MM.1S (cell line): ENCODE measurements at regions not wholly inside any gene's neighbourhood (a gene's known extent, or its start where the extent isn't known, plus 50 kb on each side); places are given as distances from the start of the nearest gene placed in this dataset.
"Not testable (repeated sequence)": the region's sequence is repeated elsewhere in the genome, so short reads cannot be mapped to it uniquely, and the experiment has no call there.

ENCODE experiments used
- DNase-seq: peaks from one replicate; pipeline ENCODE4 v3.0.0-alpha.2; 2015
- H2AFZ ChIP-seq: fragments of 300-600 bp; sonication (generic); 2 replicates; pipeline ENCODE4 v1.6.0; 2016; ENCODE audit warnings: antibody characterized with exemption, low read length
- H3F3A ChIP-seq: fragments of 300-600 bp; sonication (generic); 2 replicates; pipeline ENCODE4 v1.6.1; 2016; ENCODE audit warnings: mild to moderate bottlenecking, antibody characterized with exemption, low read length, moderate library complexity, mixed read lengths; ENCODE audit not compliant: insufficient read depth
- H3K27ac ChIP-seq: fragments of 300-600 bp; sonication (generic); 2 replicates; pipeline ENCODE4 v1.5.1; 2016; ENCODE audit warnings: mild to moderate bottlenecking, low read length
- H3K27me3 ChIP-seq: fragments of 300-600 bp; sonication (generic); replicated peaks from 2 replicates; pipeline ENCODE4 v1.6.0; 2016; ENCODE audit warnings: low read length; ENCODE audit not compliant: insufficient read depth
- H3K36me3 ChIP-seq: fragments of 300-600 bp; sonication (generic); replicated peaks from 2 replicates; pipeline ENCODE4 v1.6.1; 2016; ENCODE audit warnings: mild to moderate bottlenecking, low read length, mixed read lengths; ENCODE audit not compliant: insufficient read depth
- H3K4me1 ChIP-seq: fragments of 300-600 bp; sonication (generic); 2 replicates; pipeline ENCODE4 v1.6.1; 2016; ENCODE audit warnings: low read length, mixed read lengths
- H3K4me2 ChIP-seq: fragments of 300-600 bp; sonication (generic); 2 replicates; pipeline ENCODE4 v1.6.0; 2016; ENCODE audit warnings: low read depth, low read length
- H3K4me3 ChIP-seq: fragments of 300-600 bp; sonication (generic); 2 replicates; pipeline ENCODE4 v1.5.1; 2016; ENCODE audit warnings: low read length, mixed read lengths
- H3K79me2 ChIP-seq: fragments of 300-600 bp; sonication (generic); 2 replicates; pipeline ENCODE4 v1.6.1; 2016; ENCODE audit warnings: mixed run types, low read length, mixed read lengths
- H3K9ac ChIP-seq: fragments of 300-600 bp; sonication (generic); 2 replicates; pipeline ENCODE4 v1.6.1; 2016; ENCODE audit warnings: low read length, mixed read lengths
- H3K9me2 ChIP-seq: fragments of 300-600 bp; sonication (generic); replicated peaks from 2 replicates; pipeline ENCODE4 v1.6.1; 2016; ENCODE audit warnings: mild to moderate bottlenecking, low read length, mixed read lengths; ENCODE audit not compliant: insufficient read depth
- H3K9me3 ChIP-seq: fragments of 300-600 bp; sonication (generic); replicated peaks from 2 replicates; pipeline ENCODE4 v1.6.1; 2016; ENCODE audit warnings: mild to moderate bottlenecking, low read length, mixed read lengths; ENCODE audit not compliant: insufficient read depth
- H4K20me1 ChIP-seq: fragments of 300-600 bp; sonication (generic); 2 replicates; pipeline ENCODE4 v1.6.1; 2016; ENCODE audit warnings: mild to moderate bottlenecking, low read length, moderate library complexity, mixed read lengths; ENCODE audit not compliant: insufficient read depth
- CTCF ChIP-seq: fragments of 300-600 bp; sonication (generic); IDR thresholded peaks from 2 replicates; pipeline ENCODE4 v1.5.1; 2016; ENCODE audit warnings: antibody characterized with exemption, low read length, mixed read lengths
- EZH2 ChIP-seq: fragments of 300-600 bp; sonication (generic); optimal IDR thresholded peaks from 2 replicates; pipeline ENCODE3; 2017; ENCODE audit warnings: low read depth, mild to moderate bottlenecking, antibody characterized with exemption, low read length, mixed read lengths
- EZH2phosphoT487 ChIP-seq: fragments of 300-600 bp; sonication (generic); IDR thresholded peaks from 2 replicates; pipeline ENCODE4 v1.6.1; 2018; ENCODE audit warnings: antibody characterized with exemption, low read length

GRCh38 chr4:186805020-186805820 lies 81.6 kb upstream of the FAT1 start:
- Histone ChIP-seq H3K27ac (no peak overlapping the region), H3K9ac (no peak overlapping the region), H3K4me2 (no peak overlapping the region), H4K20me1 (no peaks in the 10 kb centered on the region), H3K27me3 (no peaks in the 10 kb centered on the region), H3F3A (no peaks in the 10 kb centered on the region), H3K36me3 (no peaks in the 10 kb centered on the region), H3K4me3 (no peak overlapping the region), H3K9me3 (no peaks in the 10 kb centered on the region), H2AFZ (no peak overlapping the region), H3K79me2 (no peaks in the 10 kb centered on the region), H3K9me2 (no peaks in the 10 kb centered on the region), H3K4me1 (no peaks in the 10 kb centered on the region)
- DNase-seq, result no peak
- TF ChIP-seq CTCF, result no peak
- no peak for TF ChIP-seq EZH2
- TF ChIP-seq EZH2phosphoT487, result no peak

- not testable (repeated sequence) for H3K36me3 ChIP-seq, DNase-seq, H3K4me2 ChIP-seq, H3K9ac ChIP-seq, H3K9me2 ChIP-seq, H3K79me2 ChIP-seq, H2AFZ ChIP-seq, H3K27ac ChIP-seq, H3F3A ChIP-seq, H3K4me1 ChIP-seq, H3K4me3 ChIP-seq, H3K9me3 ChIP-seq, H3K27me3 ChIP-seq, H4K20me1 ChIP-seq
These were observed 82.3 kb upstream of the FAT1 start for GRCh38 chr4:186805917-186806316.

GRCh38 chr4:186806679-186807421 lies 83.2 kb upstream of the FAT1 start:
- DNase-seq, result no peak

More at GRCh38 chr4:186806679-186807421, 83.2 kb upstream of the FAT1 start:
- Histone ChIP-seq H3K9me3 (no peaks in the 10 kb centered on the region), H3K9me2 (no peaks in the 10 kb centered on the region), H3K4me1 (no peaks in the 10 kb centered on the region), H4K20me1 (no peaks in the 10 kb centered on the region), H3K27ac (no peak overlapping the region), H3F3A (no peaks in the 10 kb centered on the region), H3K9ac (no peak overlapping the region), H2AFZ (no peak overlapping the region), H3K27me3 (no peaks in the 10 kb centered on the region), H3K4me3 (no peak overlapping the region), H3K4me2 (no peak overlapping the region), H3K36me3 (no peaks in the 10 kb centered on the region), H3K79me2 (no peaks in the 10 kb centered on the region)
- no peak for TF ChIP-seq EZH2
- no peak for TF ChIP-seq CTCF
